ENCODE measurements at regions not wholly inside any gene's neighbourhood (a gene's known extent, or its start where the extent isn't known, plus 50 kb on each side); places are given as distances from the start of the nearest gene placed in this dataset.
"Not testable (repeated sequence)": the region's sequence is repeated elsewhere in the genome, so short reads cannot be mapped to it uniquely, and the experiment has no call there.

- Histone ChIP-seq H3K4me3 (no peak overlapping the region), H3K27ac (no peak overlapping the region)
Observed at GRCh38 chr7:108908456-108908855, 338.8 kb downstream of the DNAJB9 start.

- H3K27ac ChIP-seq = no peak overlapping the region
- no peak overlapping the region for H3K4me3 ChIP-seq
Observed at GRCh38 chr7:108911016-108911415, 341.3 kb downstream of the DNAJB9 start.

DNA sequence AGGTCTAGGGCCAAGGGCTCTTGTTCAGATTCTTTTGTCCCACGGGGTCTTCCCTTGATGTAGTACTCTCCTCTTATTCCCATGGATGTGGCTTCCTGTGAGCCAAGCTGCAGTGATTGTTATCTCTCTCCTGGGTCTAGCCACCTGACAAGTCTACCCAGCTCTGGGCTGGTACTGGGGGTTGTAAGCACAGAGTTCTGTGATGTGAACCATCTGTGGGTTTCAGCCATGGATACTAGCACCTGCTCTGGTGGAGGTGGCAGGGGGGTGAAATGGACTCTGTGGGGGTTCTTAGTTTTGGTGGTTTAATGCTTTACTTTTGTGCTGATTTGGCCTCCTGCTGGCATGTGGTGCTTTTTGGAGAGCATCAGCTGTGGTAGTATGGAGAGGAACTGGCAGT is 350.8 kb downstream of the DNAJB9 start:
- Histone ChIP-seq H3K4me3 (no peak overlapping the region), H3K27ac (no peak overlapping the region)

- H3K27ac ChIP-seq, H3K4me3 ChIP-seq: not testable (repeated sequence)
Observed at GRCh38 chr7:108943048-108943447, 373.4 kb downstream of the DNAJB9 start.

- Histone ChIP-seq H3K27ac (no peak overlapping the region), H3K4me3 (no peak overlapping the region)
Observed at GRCh38 chr7:108947526-108947925, 377.9 kb downstream of the DNAJB9 start.

DNA sequence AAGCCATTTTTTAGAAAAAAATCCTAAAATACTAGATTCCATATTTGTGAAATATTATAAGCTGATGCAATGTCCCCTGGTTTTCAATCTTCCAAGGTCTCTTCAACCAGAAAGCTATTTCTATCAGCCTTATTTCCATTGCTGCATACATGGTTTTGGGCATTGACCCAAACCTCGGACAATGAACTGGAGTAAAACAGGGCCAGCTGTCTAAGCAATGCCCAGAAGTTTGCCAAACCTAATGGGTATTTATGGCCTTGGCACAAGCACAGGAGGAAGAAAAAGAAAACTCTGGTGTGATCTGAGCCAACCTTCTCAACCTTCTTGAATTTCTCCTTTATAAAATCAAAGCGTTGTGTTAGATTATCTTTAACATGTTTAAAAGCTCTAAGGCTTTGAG is 402.3 kb downstream of the DNAJB9 start:
- Histone ChIP-seq H3K27ac (no peak overlapping the region), H3K4me3 (no peak overlapping the region)

DNA sequence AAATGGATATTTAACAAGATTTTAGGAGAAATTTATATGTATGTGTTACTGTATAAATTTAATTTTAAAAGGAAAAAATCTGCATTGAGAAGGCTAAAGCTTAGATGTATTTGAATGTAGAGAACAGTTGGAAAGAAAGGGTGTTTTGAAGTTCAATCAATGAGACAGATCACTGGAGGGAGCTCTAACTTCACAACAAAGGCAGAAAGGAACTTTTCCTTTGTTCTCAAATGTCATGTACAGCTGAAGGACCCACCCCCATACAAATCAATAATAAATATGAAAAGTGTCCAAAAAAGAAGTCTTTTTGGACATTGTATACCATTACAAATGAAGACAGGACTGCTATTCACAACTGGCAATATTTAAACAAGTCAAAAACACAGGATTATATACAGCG is 403.4 kb downstream of the DNAJB9 start:
- Histone ChIP-seq H3K27ac (no peak overlapping the region), H3K4me3 (no peak overlapping the region)

GRCh38 chr7:108974641-108975040 is 405.0 kb downstream of the DNAJB9 start:
- Histone ChIP-seq H3K27ac (no peak overlapping the region), H3K4me3 (no peak overlapping the region)

DNA sequence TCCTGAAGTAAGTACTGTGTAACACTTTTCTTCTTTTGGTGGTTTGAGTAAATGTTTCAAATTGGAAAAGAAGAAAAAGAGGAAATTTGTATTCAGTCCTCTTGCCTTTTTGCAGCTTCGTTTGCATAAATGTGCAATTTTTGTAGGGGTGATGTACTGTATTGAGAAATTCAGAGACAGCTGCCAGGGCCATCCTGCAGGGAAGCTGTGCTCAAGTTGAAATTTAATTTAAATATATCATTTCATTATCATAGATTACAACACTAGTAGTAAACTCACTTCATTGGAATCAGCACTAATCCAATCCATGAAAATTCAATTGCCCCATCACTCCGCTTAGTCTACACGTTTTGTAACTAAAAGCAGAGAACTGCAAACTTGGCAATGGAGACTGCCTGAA is 415.4 kb downstream of the DNAJB9 start:
- Histone ChIP-seq H3K27ac (no peak overlapping the region), H3K4me3 (no peak overlapping the region)

GRCh38 chr7:108989319-108989718 is 419.6 kb downstream of the DNAJB9 start:
- Histone ChIP-seq H3K27ac (no peak overlapping the region), H3K4me3 (no peak overlapping the region)

DNA sequence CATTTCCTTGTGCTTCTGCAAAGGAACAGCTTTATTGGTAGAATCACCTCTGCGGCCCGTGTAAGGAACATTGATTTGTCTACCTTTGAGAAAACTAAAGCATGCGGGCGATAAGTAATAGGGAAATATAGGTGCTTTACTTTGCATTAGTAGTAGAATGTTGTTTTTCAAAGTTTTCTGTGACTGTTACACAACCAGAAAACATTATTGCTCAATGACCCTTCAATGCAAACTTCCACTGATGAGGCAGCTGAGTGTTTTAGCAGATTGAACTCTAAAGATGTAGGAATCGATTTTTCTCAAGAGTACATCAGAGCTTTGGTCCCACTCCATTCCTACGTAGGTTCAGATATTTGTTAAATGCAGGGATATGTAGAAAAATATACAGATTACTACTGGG is 427.8 kb downstream of the DNAJB9 start:
- Histone ChIP-seq H3K4me3 (no peak overlapping the region), H3K27ac (no peak overlapping the region)

GRCh38 chr7:109003742-109004141 is 434.1 kb downstream of the DNAJB9 start:
- Histone ChIP-seq H3K27ac (no peak overlapping the region), H3K4me3 (no peak overlapping the region)

GRCh38 chr7:109009636-109010035 is 440.0 kb downstream of the DNAJB9 start:
- Histone ChIP-seq H3K27ac (no peak overlapping the region), H3K4me3 (no peak overlapping the region)

- no peak overlapping the region for H3K27ac ChIP-seq
- no peak overlapping the region for H3K4me3 ChIP-seq
Observed at GRCh38 chr7:109020251-109020650, 450.6 kb downstream of the DNAJB9 start.

DNA sequence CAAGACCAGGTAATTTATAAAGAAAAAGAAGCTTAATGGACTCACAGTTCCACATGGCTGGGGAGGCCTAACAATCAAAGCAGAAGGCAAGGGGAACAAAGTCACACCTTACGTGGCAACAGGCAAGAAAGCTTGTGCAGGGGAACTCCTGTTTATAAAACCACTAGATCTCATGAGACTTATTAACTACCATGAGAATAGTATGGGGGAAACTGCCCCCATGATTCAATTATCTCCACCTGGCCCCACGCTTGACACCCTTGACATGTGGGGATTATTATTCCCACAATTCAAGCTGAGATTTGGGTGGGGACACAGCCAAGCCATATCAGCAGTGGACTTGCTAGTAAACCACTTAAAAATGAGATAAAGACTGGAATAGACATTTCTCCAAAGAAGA is 451.7 kb downstream of the DNAJB9 start:
- Histone ChIP-seq H3K4me3 (no peak overlapping the region), H3K27ac (no peak overlapping the region)

GRCh38 chr7:109029866-109030265 is 460.2 kb downstream of the DNAJB9 start:
- Histone ChIP-seq H3K4me3 (no peak overlapping the region), H3K27ac (no peak overlapping the region)

- H3K4me3 ChIP-seq = no peak overlapping the region
- no peak overlapping the region for H3K27ac ChIP-seq
Observed at GRCh38 chr7:109044691-109045090, 475.0 kb downstream of the DNAJB9 start.

DNA sequence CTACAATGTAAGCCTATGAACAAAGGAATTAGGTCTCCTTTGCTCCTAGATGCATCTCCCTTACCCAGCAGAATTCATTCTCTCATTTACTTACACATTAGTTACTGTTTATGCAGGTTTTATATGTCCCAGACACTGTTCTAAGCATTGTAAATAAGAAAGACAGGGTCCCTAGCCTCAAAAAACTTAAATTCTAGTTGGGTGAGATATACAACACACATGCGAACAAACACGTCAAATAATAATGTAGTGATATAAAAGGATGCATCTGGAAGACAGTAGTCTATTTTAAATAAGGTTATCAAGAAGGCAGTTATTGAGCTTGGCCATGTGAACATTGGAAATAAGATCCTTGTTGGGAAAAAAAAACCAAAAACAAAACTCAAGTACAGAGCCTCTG is 479.7 kb downstream of the DNAJB9 start:
- H3K27ac ChIP-seq = no peak overlapping the region
- H3K4me3 ChIP-seq = no peak overlapping the region

GRCh38 chr7:109059089-109059488 is 489.4 kb downstream of the DNAJB9 start:
- Histone ChIP-seq H3K27ac (no peak overlapping the region), H3K4me3 (no peak overlapping the region)

DNA sequence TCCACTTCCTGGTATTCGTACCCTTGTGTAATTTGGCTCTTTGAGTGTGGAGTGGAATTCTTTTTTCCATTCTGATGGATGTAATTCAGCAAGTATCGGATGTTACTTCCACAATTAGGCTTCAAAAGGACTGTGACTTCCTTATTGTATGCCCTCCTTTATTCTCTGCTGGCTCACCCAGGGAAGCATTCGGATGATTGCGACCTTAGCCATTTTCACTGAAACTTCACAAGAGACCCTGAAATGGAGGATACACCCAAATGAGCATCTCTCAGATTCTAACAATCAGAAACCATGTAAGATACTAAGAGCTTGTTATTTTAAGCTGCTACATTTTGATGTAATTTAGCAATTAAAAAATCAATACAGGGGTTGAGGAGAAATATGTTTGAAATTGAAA is 493.1 kb downstream of the DNAJB9 start:
- Histone ChIP-seq H3K27ac (no peak overlapping the region), H3K4me3 (no peak overlapping the region)

- H3K27ac ChIP-seq = no peak overlapping the region
- H3K4me3 ChIP-seq = no peak overlapping the region
Observed at GRCh38 chr7:109073543-109073942, 503.9 kb downstream of the DNAJB9 start.

GRCh38 chr7:109076396-109076972 is 506.8 kb downstream of the DNAJB9 start:
- no peak overlapping the region for H3K4me3 ChIP-seq
- no peak overlapping the region for H3K27ac ChIP-seq

GRCh38 chr7:109091042-109091441 is 521.4 kb downstream of the DNAJB9 start:
- H3K27ac ChIP-seq = no peak overlapping the region
- no peak overlapping the region for H3K4me3 ChIP-seq
